GM23338 (cell line): ENCODE measurements at regions not wholly inside any gene's neighbourhood (a gene's known extent, or its start where the extent isn't known, plus 50 kb on each side); places are given as distances from the start of the nearest gene placed in this dataset.

ENCODE experiments used
- ATAC-seq: fragments of 200-7000 bp; cut with Tn5 transposase; 3 replicates; pipeline ENCODE4 v1.9.1; 2020
- DNase-seq: peaks from one replicate; pipeline ENCODE4 v3.0.0-alpha.2; 2015; ENCODE audit warnings: low spot score
- H2AFZ ChIP-seq: fragments of 200-600 bp; sonication (generic); 2 replicates; pipeline ENCODE4 v1.8.0; 2016; ENCODE audit warnings: antibody characterized with exemption, mild to moderate bottlenecking, moderate library complexity
- H3F3A ChIP-seq: fragments of 200-600 bp; sonication (generic); replicated peaks from 2 replicates; pipeline ENCODE4 v1.8.0; 2017; ENCODE audit warnings: antibody characterized with exemption, mixed run types, low read depth
- H3K27ac ChIP-seq: fragments of 200-600 bp; sonication (generic); 2 replicates; pipeline ENCODE4 v1.6.1; 2016; ENCODE audit warnings: low read depth
- H3K27me3 ChIP-seq: fragments of 200-600 bp; sonication (generic); 2 replicates; pipeline ENCODE4 v1.8.0; 2016; ENCODE audit warnings: mild to moderate bottlenecking, mixed run types, moderate library complexity; ENCODE audit not compliant: insufficient read depth
- H3K36me3 ChIP-seq: fragments of 200-600 bp; sonication (generic); 2 replicates; pipeline ENCODE4 v1.8.0; 2016; ENCODE audit warnings: mild to moderate bottlenecking; ENCODE audit not compliant: insufficient read depth
- H3K4me1 ChIP-seq: fragments of 200-600 bp; sonication (generic); 2 replicates; pipeline ENCODE4 v1.8.0; 2016; ENCODE audit warnings: mild to moderate bottlenecking, moderate library complexity; ENCODE audit not compliant: insufficient read depth
- H3K4me2 ChIP-seq: fragments of 200-600 bp; sonication (generic); 2 replicates; pipeline ENCODE4 v1.7.1; 2017; ENCODE audit warnings: mixed run types
- H3K4me3 ChIP-seq: fragments of 200-600 bp; sonication (generic); 2 replicates; pipeline ENCODE4 v1.6.1; 2016; ENCODE audit warnings: mixed run types
- H3K79me2 ChIP-seq: fragments of 200-600 bp; sonication (generic); replicated peaks from 2 replicates; pipeline ENCODE4 v1.8.0; 2017; ENCODE audit warnings: mild to moderate bottlenecking; ENCODE audit not compliant: insufficient read depth
- H3K9me2 ChIP-seq: fragments of 200-600 bp; sonication (generic); 2 replicates; pipeline ENCODE4 v1.8.0; 2017; ENCODE audit not compliant: insufficient read depth
- H4K20me1 ChIP-seq: fragments of 200-600 bp; sonication (generic); replicated peaks from 2 replicates; pipeline ENCODE4 v1.8.0; 2017; ENCODE audit warnings: mild to moderate bottlenecking; ENCODE audit not compliant: insufficient read depth
- H3K27ac Mint-ChIP-seq: 2 replicates; pipeline ENCODE4 v1.8.0; 2020; ENCODE audit warnings: inconsistent platforms, mild to moderate bottlenecking, moderate library complexity, mixed read lengths
- H3K27me3 Mint-ChIP-seq: 3 replicates; pipeline ENCODE4 v1.8.0; 2022; ENCODE audit warnings: low read depth, mild to moderate bottlenecking, moderate library complexity, mixed read lengths, inconsistent platforms; ENCODE audit not compliant: insufficient read depth, poor library complexity
- H3K36me3 Mint-ChIP-seq: 3 replicates; pipeline ENCODE4 v1.8.0; 2021; ENCODE audit warnings: low read depth, mild to moderate bottlenecking, inconsistent platforms, moderate library complexity, mixed read lengths
- H3K4me1 Mint-ChIP-seq: 3 replicates; pipeline ENCODE4 v1.8.0; 2020; ENCODE audit warnings: mild to moderate bottlenecking, inconsistent platforms, mixed read lengths
- H3K4me3 Mint-ChIP-seq: 3 replicates; pipeline ENCODE4 v1.8.0; 2021; ENCODE audit warnings: moderate library complexity, mild to moderate bottlenecking, inconsistent platforms, mixed read lengths
- H3K9me3 Mint-ChIP-seq: 3 replicates; pipeline ENCODE4 v1.8.0; 2020; ENCODE audit warnings: moderate library complexity, mild to moderate bottlenecking, inconsistent platforms, mixed read lengths
- CREB1 ChIP-seq: fragments of 250-450 bp; sonication (Bioruptor Pico); IDR thresholded peaks from 2 replicates; pipeline ENCODE4 v1.5.0; 2020; ENCODE audit warnings: low read depth, mild to moderate bottlenecking, moderate library complexity
- EZH2 ChIP-seq: fragments of 200-600 bp; sonication (generic); IDR thresholded peaks from one replicate; pipeline ENCODE4 v1.8.0; 2017; ENCODE audit warnings: antibody characterized with exemption, mild to moderate bottlenecking, low read depth; ENCODE audit not compliant: unreplicated experiment
- EZH2phosphoT487 ChIP-seq: fragments of 200-600 bp; sonication (generic); IDR thresholded peaks from one replicate; pipeline ENCODE4 v1.8.1; 2018; ENCODE audit warnings: antibody characterized with exemption; ENCODE audit not compliant: unreplicated experiment
- JUNB ChIP-seq: IDR thresholded peaks from one replicate; pipeline ENCODE4 v1.6.1; 2016; ENCODE audit warnings: antibody characterized with exemption; ENCODE audit not compliant: unreplicated experiment
- NANOG ChIP-seq: IDR thresholded peaks from 2 replicates; pipeline ENCODE4 v1.6.1; 2016; ENCODE audit warnings: antibody characterized with exemption, borderline replicate concordance
- POLR2AphosphoS5 ChIP-seq: IDR thresholded peaks from 2 replicates; pipeline ENCODE4 v1.6.1; 2016; ENCODE audit warnings: antibody characterized with exemption, low read depth
- STAT1 ChIP-seq: IDR thresholded peaks from one replicate; pipeline ENCODE4 v1.6.1; 2016; ENCODE audit warnings: antibody characterized with exemption; ENCODE audit not compliant: unreplicated experiment
- ZNF114 ChIP-seq: fragments of 250-450 bp; sonication (Bioruptor Pico); IDR thresholded peaks from 2 replicates; pipeline ENCODE4 v1.5.0; 2020; ENCODE audit warnings: mild to moderate bottlenecking, moderate library complexity
- ZNF331 ChIP-seq: fragments of 250-450 bp; sonication (Bioruptor Pico); IDR thresholded peaks from 2 replicates; pipeline ENCODE4 v1.5.0; 2020; ENCODE audit warnings: low read depth, mild to moderate bottlenecking, moderate library complexity
- TF ChIP-seq, protein P1 (sequence below): IDR thresholded peaks from one replicate; pipeline ENCODE4 v1.6.1; 2018; ENCODE audit warnings: antibody characterized with exemption; ENCODE audit not compliant: unreplicated experiment
- TF ChIP-seq, protein P2 (sequence below), 2 experiments: fragments of 200-600 bp in 1 of 2; sonication (generic) in 1 of 2; conservative IDR thresholded peaks; 2 replicates each; pipeline versions ENCODE4 v1.5.1 to v1.6.1; 2016 to 2017; ENCODE audit warnings: antibody characterized with exemption in 2 of 2, low read depth in 2 of 2, mild to moderate bottlenecking in 2 of 2, moderate library complexity in 1 of 2
- TF ChIP-seq, protein P3 (sequence below): fragments of 250-450 bp; sonication (Bioruptor Pico); IDR thresholded peaks from 2 replicates; pipeline ENCODE4 v1.5.0; 2020; ENCODE audit warnings: mild to moderate bottlenecking, moderate library complexity

DNA sequence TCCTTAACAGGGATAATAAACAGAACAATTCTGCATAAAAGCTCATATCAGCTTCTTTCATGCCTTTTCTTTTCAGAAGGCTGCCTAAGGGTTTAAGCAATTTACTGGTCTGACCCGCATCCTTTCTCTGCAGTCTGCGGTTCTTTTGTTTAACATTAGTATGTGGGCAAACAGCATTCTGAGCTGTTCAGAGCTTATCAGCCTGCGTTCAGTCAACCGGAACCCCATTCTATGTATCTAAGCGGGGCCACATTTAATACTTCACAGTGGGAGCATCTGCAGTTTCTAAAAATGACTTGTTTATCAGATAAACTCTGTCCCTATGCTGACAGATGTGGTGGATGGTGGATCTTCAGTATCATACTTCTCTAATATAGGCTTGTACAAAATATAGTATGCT, 758.9 kb upstream of the MMS22L start (continued):
- TF ChIP-seq, protein P1, sequence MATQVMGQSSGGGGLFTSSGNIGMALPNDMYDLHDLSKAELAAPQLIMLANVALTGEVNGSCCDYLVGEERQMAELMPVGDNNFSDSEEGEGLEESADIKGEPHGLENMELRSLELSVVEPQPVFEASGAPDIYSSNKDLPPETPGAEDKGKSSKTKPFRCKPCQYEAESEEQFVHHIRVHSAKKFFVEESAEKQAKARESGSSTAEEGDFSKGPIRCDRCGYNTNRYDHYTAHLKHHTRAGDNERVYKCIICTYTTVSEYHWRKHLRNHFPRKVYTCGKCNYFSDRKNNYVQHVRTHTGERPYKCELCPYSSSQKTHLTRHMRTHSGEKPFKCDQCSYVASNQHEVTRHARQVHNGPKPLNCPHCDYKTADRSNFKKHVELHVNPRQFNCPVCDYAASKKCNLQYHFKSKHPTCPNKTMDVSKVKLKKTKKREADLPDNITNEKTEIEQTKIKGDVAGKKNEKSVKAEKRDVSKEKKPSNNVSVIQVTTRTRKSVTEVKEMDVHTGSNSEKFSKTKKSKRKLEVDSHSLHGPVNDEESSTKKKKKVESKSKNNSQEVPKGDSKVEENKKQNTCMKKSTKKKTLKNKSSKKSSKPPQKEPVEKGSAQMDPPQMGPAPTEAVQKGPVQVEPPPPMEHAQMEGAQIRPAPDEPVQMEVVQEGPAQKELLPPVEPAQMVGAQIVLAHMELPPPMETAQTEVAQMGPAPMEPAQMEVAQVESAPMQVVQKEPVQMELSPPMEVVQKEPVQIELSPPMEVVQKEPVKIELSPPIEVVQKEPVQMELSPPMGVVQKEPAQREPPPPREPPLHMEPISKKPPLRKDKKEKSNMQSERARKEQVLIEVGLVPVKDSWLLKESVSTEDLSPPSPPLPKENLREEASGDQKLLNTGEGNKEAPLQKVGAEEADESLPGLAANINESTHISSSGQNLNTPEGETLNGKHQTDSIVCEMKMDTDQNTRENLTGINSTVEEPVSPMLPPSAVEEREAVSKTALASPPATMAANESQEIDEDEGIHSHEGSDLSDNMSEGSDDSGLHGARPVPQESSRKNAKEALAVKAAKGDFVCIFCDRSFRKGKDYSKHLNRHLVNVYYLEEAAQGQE = no peak
- TF ChIP-seq, protein P2, sequence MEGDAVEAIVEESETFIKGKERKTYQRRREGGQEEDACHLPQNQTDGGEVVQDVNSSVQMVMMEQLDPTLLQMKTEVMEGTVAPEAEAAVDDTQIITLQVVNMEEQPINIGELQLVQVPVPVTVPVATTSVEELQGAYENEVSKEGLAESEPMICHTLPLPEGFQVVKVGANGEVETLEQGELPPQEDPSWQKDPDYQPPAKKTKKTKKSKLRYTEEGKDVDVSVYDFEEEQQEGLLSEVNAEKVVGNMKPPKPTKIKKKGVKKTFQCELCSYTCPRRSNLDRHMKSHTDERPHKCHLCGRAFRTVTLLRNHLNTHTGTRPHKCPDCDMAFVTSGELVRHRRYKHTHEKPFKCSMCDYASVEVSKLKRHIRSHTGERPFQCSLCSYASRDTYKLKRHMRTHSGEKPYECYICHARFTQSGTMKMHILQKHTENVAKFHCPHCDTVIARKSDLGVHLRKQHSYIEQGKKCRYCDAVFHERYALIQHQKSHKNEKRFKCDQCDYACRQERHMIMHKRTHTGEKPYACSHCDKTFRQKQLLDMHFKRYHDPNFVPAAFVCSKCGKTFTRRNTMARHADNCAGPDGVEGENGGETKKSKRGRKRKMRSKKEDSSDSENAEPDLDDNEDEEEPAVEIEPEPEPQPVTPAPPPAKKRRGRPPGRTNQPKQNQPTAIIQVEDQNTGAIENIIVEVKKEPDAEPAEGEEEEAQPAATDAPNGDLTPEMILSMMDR (conservative IDR thresholded peaks at IDR 0.05; ENCODE audit: low read depth in 2 of 2) = no peak

DNA sequence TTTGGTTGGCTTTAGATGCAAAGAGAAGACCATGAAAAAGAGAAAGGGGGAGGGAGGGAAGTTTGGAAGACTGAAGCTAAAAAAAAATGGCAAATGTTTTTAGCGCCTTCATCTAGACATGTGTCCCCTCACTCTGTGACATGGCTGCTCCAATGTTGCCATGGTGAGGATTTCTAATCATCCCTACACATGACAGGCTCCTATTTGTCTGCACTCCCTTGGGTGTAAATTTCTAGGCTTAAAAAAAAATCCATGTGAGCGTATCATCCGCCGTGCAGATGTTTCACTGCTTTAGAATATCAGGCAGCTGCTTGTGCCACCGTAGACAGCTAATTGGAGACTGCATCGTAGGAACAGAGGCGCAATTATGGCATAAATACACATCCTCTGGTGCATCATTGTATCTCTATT, 761.1 kb upstream of the MMS22L start:
- DNase-seq (no peak), ATAC-seq (no peak)
- H3K27me3 Mint-ChIP-seq = peaks cover 6% of the 10 kb centered on the region
- H3K4me3 Mint-ChIP-seq = no peak overlapping the region
- Histone ChIP-seq H3K4me2 (no peak overlapping the region), H3K4me1 (peaks cover 74% of the 10 kb centered on the region), H3F3A (no peaks in the 10 kb centered on the region), H2AFZ (no peak overlapping the region), H4K20me1 (no peaks in the 10 kb centered on the region), H3K27me3 (no peaks in the 10 kb centered on the region), H3K36me3 (no peaks in the 10 kb centered on the region), H3K79me2 (no peaks in the 10 kb centered on the region), H3K9me2 (no peaks in the 10 kb centered on the region), H3K27ac (no peak overlapping the region; the same call in 1 of the 2 replicates), H3K4me3 (no peak overlapping the region)
- H3K9me3 Mint-ChIP-seq = no peaks in the 10 kb centered on the region
- peaks cover 80% of the 10 kb centered on the region for H3K4me1 Mint-ChIP-seq
- H3K27ac Mint-ChIP-seq = peak overlapping the region; percentile 54
- H3K36me3 Mint-ChIP-seq = no peaks in the 10 kb centered on the region; the same call in 2 of the 3 replicates
- TF ChIP-seq POLR2AphosphoS5 (no peak), CREB1 (CRISPR knock-in tag) (no peak), STAT1 (no peak), JUNB (no peak), EZH2 (no peak), NANOG (no peak), ZNF331 (CRISPR knock-in tag) (no peak), ZNF114 (CRISPR knock-in tag) (no peak), EZH2phosphoT487 (no peak)
- TF ChIP-seq, protein P2 (conservative IDR thresholded peaks at IDR 0.05; ENCODE audit: low read depth in 2 of 2) = no peak
- TF ChIP-seq, protein P3, sequence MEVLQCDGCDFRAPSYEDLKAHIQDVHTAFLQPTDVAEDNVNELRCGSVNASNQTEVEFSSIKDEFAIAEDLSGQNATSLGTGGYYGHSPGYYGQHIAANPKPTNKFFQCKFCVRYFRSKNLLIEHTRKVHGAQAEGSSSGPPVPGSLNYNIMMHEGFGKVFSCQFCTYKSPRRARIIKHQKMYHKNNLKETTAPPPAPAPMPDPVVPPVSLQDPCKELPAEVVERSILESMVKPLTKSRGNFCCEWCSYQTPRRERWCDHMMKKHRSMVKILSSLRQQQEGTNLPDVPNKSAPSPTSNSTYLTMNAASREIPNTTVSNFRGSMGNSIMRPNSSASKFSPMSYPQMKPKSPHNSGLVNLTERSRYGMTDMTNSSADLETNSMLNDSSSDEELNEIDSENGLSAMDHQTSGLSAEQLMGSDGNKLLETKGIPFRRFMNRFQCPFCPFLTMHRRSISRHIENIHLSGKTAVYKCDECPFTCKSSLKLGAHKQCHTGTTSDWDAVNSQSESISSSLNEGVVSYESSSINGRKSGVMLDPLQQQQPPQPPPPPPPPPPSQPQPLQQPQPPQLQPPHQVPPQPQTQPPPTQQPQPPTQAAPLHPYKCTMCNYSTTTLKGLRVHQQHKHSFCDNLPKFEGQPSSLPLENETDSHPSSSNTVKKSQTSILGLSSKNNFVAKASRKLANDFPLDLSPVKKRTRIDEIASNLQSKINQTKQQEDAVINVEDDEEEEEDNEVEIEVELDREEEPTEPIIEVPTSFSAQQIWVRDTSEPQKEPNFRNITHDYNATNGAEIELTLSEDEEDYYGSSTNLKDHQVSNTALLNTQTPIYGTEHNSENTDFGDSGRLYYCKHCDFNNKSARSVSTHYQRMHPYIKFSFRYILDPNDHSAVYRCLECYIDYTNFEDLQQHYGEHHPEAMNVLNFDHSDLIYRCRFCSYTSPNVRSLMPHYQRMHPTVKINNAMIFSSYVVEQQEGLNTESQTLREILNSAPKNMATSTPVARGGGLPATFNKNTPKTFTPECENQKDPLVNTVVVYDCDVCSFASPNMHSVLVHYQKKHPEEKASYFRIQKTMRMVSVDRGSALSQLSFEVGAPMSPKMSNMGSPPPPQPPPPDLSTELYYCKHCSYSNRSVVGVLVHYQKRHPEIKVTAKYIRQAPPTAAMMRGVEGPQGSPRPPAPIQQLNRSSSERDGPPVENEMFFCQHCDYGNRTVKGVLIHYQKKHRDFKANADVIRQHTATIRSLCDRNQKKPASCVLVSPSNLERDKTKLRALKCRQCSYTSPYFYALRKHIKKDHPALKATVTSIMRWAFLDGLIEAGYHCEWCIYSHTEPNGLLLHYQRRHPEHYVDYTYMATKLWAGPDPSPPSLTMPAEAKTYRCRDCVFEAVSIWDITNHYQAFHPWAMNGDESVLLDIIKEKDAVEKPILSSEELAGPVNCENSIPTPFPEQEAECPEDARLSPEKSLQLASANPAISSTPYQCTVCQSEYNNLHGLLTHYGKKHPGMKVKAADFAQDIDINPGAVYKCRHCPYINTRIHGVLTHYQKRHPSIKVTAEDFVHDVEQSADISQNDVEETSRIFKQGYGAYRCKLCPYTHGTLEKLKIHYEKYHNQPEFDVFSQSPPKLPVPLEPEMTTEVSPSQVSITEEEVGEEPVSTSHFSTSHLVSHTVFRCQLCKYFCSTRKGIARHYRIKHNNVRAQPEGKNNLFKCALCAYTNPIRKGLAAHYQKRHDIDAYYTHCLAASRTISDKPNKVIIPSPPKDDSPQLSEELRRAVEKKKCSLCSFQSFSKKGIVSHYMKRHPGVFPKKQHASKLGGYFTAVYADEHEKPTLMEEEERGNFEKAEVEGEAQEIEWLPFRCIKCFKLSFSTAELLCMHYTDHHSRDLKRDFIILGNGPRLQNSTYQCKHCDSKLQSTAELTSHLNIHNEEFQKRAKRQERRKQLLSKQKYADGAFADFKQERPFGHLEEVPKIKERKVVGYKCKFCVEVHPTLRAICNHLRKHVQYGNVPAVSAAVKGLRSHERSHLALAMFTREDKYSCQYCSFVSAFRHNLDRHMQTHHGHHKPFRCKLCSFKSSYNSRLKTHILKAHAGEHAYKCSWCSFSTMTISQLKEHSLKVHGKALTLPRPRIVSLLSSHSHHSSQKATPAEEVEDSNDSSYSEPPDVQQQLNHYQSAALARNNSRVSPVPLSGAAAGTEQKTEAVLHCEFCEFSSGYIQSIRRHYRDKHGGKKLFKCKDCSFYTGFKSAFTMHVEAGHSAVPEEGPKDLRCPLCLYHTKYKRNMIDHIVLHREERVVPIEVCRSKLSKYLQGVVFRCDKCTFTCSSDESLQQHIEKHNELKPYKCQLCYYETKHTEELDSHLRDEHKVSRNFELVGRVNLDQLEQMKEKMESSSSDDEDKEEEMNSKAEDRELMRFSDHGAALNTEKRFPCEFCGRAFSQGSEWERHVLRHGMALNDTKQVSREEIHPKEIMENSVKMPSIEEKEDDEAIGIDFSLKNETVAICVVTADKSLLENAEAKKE = no peak
